ENCODE measurements at regions not wholly inside any gene's neighbourhood (a gene's known extent, or its start where the extent isn't known, plus 50 kb on each side); places are given as distances from the start of the nearest gene placed in this dataset.

GRCh38 chr14:39875028-39875427 is 442.8 kb upstream of the FBXO33 start:
- H3K27me3 ChIP-seq (ENCODE audit: insufficient read depth, low read depth, severe bottlenecking) = peaks cover 29% of the 10 kb centered on the region
- no peaks in the 10 kb centered on the region for H3K9me3 ChIP-seq (ENCODE audit: severe bottlenecking)
- no peak overlapping the region for H3K4me3 ChIP-seq (ENCODE audit: low read depth, low read length)
- DNase-seq = no peak
- H3K27ac ChIP-seq = no peak overlapping the region
- H3K36me3 ChIP-seq = no peaks in the 10 kb centered on the region
- no peak for TF ChIP-seq CTCF (IDR thresholded peaks at IDR 0.05; ENCODE audit: low read depth, low read length)

- H3K27me3 ChIP-seq (ENCODE audit: insufficient read depth, low read depth, severe bottlenecking) = peaks cover 23% of the 10 kb centered on the region
- DNase-seq = no peak
- H3K9me3 ChIP-seq (ENCODE audit: severe bottlenecking) = no peaks in the 10 kb centered on the region
- H3K36me3 ChIP-seq = no peaks in the 10 kb centered on the region
- H3K27ac ChIP-seq = no peak overlapping the region
- H3K4me3 ChIP-seq (ENCODE audit: low read depth, low read length) = no peak overlapping the region
- TF ChIP-seq CTCF (IDR thresholded peaks at IDR 0.05; ENCODE audit: low read depth, low read length) = no peak
Observed at GRCh38 chr14:39873791-39874190, 441.6 kb upstream of the FBXO33 start.

GRCh38 chr14:39868949-39869348 is 436.7 kb upstream of the FBXO33 start:
- Histone ChIP-seq H3K27me3 (ENCODE audit: insufficient read depth, low read depth, severe bottlenecking) (peaks cover 32% of the 10 kb centered on the region), H3K36me3 (no peaks in the 10 kb centered on the region), H3K27ac (no peak overlapping the region), H3K9me3 (ENCODE audit: severe bottlenecking) (no peaks in the 10 kb centered on the region), H3K4me3 (ENCODE audit: low read depth, low read length) (no peak overlapping the region)
- no peak for DNase-seq
- TF ChIP-seq CTCF (IDR thresholded peaks at IDR 0.05; ENCODE audit: low read depth, low read length) = no peak

- no peak for TF ChIP-seq CTCF (IDR thresholded peaks at IDR 0.05; ENCODE audit: low read depth, low read length)
- no peak for DNase-seq
- H3K27ac ChIP-seq = no peak overlapping the region
Observed at GRCh38 chr14:39868251-39868650, 436.0 kb upstream of the FBXO33 start.

GRCh38 chr14:39863441-39863840 is 431.2 kb upstream of the FBXO33 start:
- DNase-seq = no peak
- H3K27ac ChIP-seq = no peak overlapping the region
- H3K9me3 ChIP-seq (ENCODE audit: severe bottlenecking) = no peaks in the 10 kb centered on the region
- TF ChIP-seq CTCF (IDR thresholded peaks at IDR 0.05; ENCODE audit: low read depth, low read length) = no peak
- peaks cover 31% of the 10 kb centered on the region for H3K27me3 ChIP-seq (ENCODE audit: insufficient read depth, low read depth, severe bottlenecking)
- H3K36me3 ChIP-seq = no peaks in the 10 kb centered on the region
- no peak overlapping the region for H3K4me3 ChIP-seq (ENCODE audit: low read depth, low read length)

More at GRCh38 chr14:39868251-39868650, 436.0 kb upstream of the FBXO33 start:
- H3K9me3 ChIP-seq (ENCODE audit: severe bottlenecking) = no peaks in the 10 kb centered on the region
- peaks cover 32% of the 10 kb centered on the region for H3K27me3 ChIP-seq (ENCODE audit: insufficient read depth, low read depth, severe bottlenecking)
- H3K4me3 ChIP-seq (ENCODE audit: low read depth, low read length) = no peak overlapping the region
- H3K36me3 ChIP-seq = no peaks in the 10 kb centered on the region

GRCh38 chr14:39861696-39862095 is 429.5 kb upstream of the FBXO33 start:
- no peak overlapping the region for H3K4me3 ChIP-seq (ENCODE audit: low read depth, low read length)
- H3K36me3 ChIP-seq = no peaks in the 10 kb centered on the region
- H3K9me3 ChIP-seq (ENCODE audit: severe bottlenecking) = no peaks in the 10 kb centered on the region
- peaks cover 22% of the 10 kb centered on the region for H3K27me3 ChIP-seq (ENCODE audit: insufficient read depth, low read depth, severe bottlenecking)
- TF ChIP-seq CTCF (IDR thresholded peaks at IDR 0.05; ENCODE audit: low read depth, low read length) = no peak
- DNase-seq = no peak
- H3K27ac ChIP-seq = no peak overlapping the region

Measured in WERI-Rb-1 (cell line).